ENCODE measurements at regions not wholly inside any gene's neighbourhood (a gene's known extent, or its start where the extent isn't known, plus 50 kb on each side); places are given as distances from the start of the nearest gene placed in this dataset.

- ChIA-PET CTCF (interaction anchor here (0.6 kb wide), 1 partner anchor 19 kb away, joined by 3 read pairs; no protein-coding TSS in a partner anchor), POLR2A (ENCODE audit: unreplicated experiment) (no interaction called here)
- Histone ChIP-seq H4K20me1 (ENCODE audit: insufficient read depth) (no peaks in the 10 kb centered on the region), H3F3A (ENCODE audit: insufficient read depth, low read depth) (no peaks in the 10 kb centered on the region), H3K79me2 (ENCODE audit: low read depth) (no peaks in the 10 kb centered on the region), H3K4me2 (no peak overlapping the region), H3K4me1 (replicated peaks; ENCODE audit: insufficient read depth) (no peaks in the 10 kb centered on the region), H3K27me3 (ENCODE audit: insufficient read depth, low read depth) (no peaks in the 10 kb centered on the region), H3K36me3 (ENCODE audit: low read depth) (no peaks in the 10 kb centered on the region), H3K4me3 (no peak overlapping the region), H3K9me2 (ENCODE audit: insufficient read depth) (no peaks in the 10 kb centered on the region), H3K9me3 (ENCODE audit: insufficient read depth, low read depth) (peaks cover 2% of the 10 kb centered on the region; the same call in 1 of the 2 replicates), H2AFZ (no peak overlapping the region), H3K27ac (no peak overlapping the region)
- no peak for TF ChIP-seq CTCF (conservative IDR thresholded peaks at IDR 0.05)
- no peak for TF ChIP-seq EZH2 (IDR thresholded peaks at IDR 0.05; ENCODE audit: low read depth)
- no TSS peak for BruUV-seq (replicated peaks)
- intact Hi-C loops (cut with micrococcal nuclease; ENCODE audit: unreplicated experiment): no loop called here
- no peak for DNase-seq
These were observed 53.9 kb upstream of the UCN3 start for GRCh38 chr10:5310914-5311313.

- POLR2A ChIA-PET (ENCODE audit: unreplicated experiment): no interaction called here
- Histone ChIP-seq H3K9me2 (ENCODE audit: insufficient read depth) (no peaks in the 10 kb centered on the region), H3K4me1 (replicated peaks; ENCODE audit: insufficient read depth) (no peaks in the 10 kb centered on the region), H3K79me2 (ENCODE audit: low read depth) (no peaks in the 10 kb centered on the region), H3K4me3 (no peak overlapping the region), H4K20me1 (ENCODE audit: insufficient read depth) (no peaks in the 10 kb centered on the region), H3F3A (ENCODE audit: insufficient read depth, low read depth) (no peaks in the 10 kb centered on the region), H3K9me3 (ENCODE audit: insufficient read depth, low read depth) (no peaks in the 10 kb centered on the region), H3K27me3 (ENCODE audit: insufficient read depth, low read depth) (no peaks in the 10 kb centered on the region), H3K36me3 (ENCODE audit: low read depth) (no peaks in the 10 kb centered on the region), H3K27ac (no peak overlapping the region), H2AFZ (no peak overlapping the region), H3K4me2 (no peak overlapping the region)
- BruUV-seq (replicated peaks): no TSS peak
- TF ChIP-seq EZH2 (IDR thresholded peaks at IDR 0.05; ENCODE audit: low read depth) (no peak), CTCF (conservative IDR thresholded peaks at IDR 0.05) (no peak)
- CTCF ChIA-PET: interaction anchor here (0.6 kb wide), 1 partner anchor 20 kb away, joined by 3 read pairs; no protein-coding TSS in a partner anchor
- no peak for DNase-seq
- intact Hi-C loops (cut with micrococcal nuclease; ENCODE audit: unreplicated experiment): no loop called here
These were observed 53.1 kb upstream of the UCN3 start for GRCh38 chr10:5311617-5312016.

GRCh38 chr10:5314840-5315239, 49.9 kb upstream of the UCN3 start:
- Histone ChIP-seq H3K27me3 (ENCODE audit: insufficient read depth, low read depth) (no peaks in the 10 kb centered on the region), H3K36me3 (ENCODE audit: low read depth) (no peaks in the 10 kb centered on the region), H3K4me3 (no peak overlapping the region), H3K9me2 (ENCODE audit: insufficient read depth) (no peaks in the 10 kb centered on the region), H3F3A (ENCODE audit: insufficient read depth, low read depth) (no peaks in the 10 kb centered on the region), H3K4me1 (replicated peaks; ENCODE audit: insufficient read depth) (peaks cover 11% of the 10 kb centered on the region), H3K9me3 (ENCODE audit: insufficient read depth, low read depth) (no peaks in the 10 kb centered on the region), H4K20me1 (ENCODE audit: insufficient read depth) (no peaks in the 10 kb centered on the region), H3K27ac (no peak overlapping the region), H3K79me2 (ENCODE audit: low read depth) (no peaks in the 10 kb centered on the region), H3K4me2 (no peak overlapping the region), H2AFZ (no peak overlapping the region)
- DNase-seq: no peak
- TF ChIP-seq CTCF (conservative IDR thresholded peaks at IDR 0.05) (no peak), EZH2 (IDR thresholded peaks at IDR 0.05; ENCODE audit: low read depth) (no peak)
- intact Hi-C loops (cut with micrococcal nuclease; ENCODE audit: unreplicated experiment): no loop called here
- CTCF ChIA-PET: no interaction called here
- no TSS peak for BruUV-seq (replicated peaks)
- POLR2A ChIA-PET (ENCODE audit: unreplicated experiment): no interaction called here
